GM18498 (cell line): ENCODE measurements at regions not wholly inside any gene's neighbourhood (a gene's known extent, or its start where the extent isn't known, plus 50 kb on each side); places are given as distances from the start of the nearest gene placed in this dataset.
"Not testable (repeated sequence)": the region's sequence is repeated elsewhere in the genome, so short reads cannot be mapped to it uniquely, and the experiment has no call there.

Experiments
- ATAC-seq: cut with Tn5 transposase; IDR thresholded peaks from one replicate; pipeline ENCODE4 v1.9.1; 2021; ENCODE audit warnings: mild to moderate bottlenecking, moderate library complexity; ENCODE audit not compliant: unreplicated experiment

DNA sequence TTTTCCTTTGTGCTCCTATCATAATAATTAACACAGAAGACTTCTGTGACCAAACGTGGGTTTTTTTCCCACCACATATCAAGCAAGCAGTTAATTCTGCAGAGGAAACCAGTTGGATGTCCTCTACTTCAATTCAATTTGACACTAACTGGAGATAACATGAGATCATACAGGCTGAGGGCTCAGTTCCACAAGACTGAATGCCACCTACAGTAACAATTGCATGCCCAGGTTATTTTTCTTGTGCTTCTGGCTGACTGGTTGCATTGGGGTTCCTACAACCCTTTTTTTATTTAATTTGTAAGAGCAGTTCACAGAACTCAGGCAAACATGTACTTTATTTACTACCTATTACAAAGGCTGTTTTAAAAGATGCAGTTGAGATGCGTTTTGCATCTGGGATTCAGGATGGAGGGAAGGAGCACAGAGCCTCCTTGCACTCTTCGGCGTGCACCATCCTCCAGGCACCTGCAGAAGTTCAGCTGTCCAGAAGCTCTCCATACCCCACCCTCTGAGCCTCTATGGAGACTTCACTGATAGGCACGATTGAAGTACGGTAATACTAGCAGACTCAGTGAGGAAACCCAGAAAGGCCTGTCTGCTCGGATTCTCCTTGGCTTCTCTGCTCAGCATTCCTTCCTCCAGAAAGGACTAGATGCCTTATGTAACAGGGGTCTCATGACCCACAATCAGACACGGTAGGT is 425.2 kb upstream of the CDH9 start:
- ATAC-seq = no peak

DNA sequence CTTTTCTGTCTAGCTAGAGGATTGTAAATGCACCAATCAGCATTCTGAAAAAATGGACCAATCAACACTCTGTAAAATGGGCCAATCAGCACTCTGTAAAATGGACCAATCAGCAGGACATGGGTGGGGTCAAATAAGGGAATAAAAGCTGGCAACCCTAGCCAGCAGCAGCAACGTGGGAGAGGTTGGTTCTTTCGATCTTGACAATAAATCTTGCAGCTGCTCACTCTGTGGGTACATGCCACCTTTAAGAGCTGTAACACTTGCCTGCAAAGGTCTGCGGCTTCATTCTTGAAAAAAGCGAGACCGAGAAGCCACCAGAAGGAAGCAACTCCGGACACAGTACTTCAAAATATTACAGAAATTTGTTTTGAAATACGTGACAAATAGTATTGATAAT is 424.6 kb upstream of the CDH9 start:
- ATAC-seq = no peak

DNA sequence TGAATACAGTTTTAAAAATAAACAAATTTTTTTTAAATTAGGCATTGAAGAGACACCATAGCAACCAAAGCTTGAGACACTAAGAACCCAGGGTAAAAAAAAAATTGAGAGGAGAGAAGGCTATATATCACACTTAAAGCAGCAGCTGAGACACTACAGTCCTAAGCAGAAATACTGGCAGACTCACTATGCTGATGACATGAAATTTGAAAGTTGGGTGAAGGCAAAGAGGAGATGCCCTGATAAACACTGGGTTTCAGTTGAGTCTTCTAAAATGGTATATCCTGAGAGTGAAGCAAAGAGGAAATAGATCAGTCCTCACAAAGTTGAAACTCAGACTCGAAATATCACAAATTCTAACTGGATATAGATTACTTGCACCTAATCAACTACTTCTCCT is 419.9 kb upstream of the CDH9 start:
- no peak for ATAC-seq

DNA sequence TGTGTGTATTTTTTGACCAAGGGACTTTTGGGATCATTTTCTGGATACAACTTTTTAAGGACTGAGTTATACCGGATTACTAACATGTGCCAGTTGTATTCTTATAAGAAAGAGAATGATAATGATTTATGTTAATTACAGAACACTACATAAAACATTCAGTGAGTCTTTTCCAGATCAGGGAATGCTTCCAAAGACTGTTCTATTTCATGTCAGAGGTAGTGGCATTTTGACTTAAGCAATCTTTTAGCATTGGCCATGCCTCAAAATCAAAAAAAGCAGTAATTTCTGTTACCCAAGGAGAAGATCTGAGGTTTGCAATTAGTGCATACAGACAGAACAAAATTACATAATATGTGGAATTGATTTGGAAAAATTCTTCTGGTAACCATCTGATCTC is 413.0 kb upstream of the CDH9 start:
- no peak for ATAC-seq

DNA sequence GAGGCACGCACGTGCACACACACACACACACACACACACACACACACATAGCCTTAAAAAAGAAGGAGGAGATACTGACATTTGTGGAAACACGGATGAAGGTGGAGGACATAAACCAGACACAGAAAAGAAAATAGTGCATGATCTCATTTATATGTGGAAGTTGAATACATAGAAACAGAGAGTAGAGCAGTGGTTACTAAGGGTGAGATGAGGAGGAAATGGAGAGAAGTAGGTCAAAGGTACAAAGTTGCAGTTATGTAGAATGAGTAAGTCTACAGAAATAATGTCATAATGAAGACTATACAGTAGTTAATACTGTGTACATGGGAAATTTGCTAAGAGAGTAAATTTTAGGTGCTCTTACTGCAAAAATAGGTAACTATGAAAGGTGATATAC is 412.2 kb upstream of the CDH9 start:
- ATAC-seq = no peak

DNA sequence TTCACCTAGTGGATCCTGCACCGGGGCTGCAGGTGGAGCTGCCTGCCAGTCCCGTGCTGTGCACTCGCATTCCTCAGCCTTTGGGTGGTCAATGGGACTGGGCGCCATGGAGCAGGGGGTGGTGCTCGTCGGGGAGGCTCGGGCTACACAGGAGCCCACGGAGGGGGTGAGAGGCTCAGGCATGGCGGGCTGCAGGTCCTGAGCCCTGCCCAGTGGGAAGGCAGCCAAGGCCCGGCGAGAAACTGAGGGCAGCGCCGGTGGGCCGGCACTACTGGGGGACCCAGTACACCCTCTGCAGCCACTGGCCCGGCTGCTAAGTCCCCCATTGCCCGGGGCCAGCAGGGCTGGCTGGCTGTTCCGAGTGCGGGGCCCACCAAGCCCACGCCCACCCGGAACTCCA is 401.0 kb upstream of the CDH9 start:
- not testable (repeated sequence) for ATAC-seq

DNA sequence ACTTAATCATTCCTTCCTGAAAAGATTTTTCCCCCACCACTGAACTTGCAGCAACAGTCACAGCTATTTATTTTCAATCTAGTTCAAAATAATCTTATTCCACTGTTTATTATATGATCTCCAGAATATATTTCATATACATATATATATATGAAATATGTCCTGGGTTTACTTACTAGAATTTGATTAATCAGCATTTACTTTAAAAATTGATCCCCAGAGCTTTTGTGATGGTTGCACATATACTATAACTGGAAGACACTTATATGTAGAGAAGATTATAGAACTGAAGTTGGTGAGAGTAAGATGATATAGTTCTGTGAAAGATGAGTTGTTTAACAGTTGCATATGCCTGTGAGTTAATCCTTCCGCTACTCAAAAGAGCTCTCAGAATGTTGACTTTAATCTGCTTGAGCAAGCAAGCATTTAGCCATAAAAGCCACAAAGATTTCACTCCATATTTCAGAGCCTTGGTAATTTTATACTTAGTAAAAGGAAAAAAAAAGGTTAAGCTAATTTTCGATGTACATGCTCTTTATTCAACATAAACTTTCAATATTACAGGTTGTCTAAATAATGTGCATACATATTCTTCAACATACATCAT is 399.3 kb upstream of the CDH9 start:
- ATAC-seq = no peak

DNA sequence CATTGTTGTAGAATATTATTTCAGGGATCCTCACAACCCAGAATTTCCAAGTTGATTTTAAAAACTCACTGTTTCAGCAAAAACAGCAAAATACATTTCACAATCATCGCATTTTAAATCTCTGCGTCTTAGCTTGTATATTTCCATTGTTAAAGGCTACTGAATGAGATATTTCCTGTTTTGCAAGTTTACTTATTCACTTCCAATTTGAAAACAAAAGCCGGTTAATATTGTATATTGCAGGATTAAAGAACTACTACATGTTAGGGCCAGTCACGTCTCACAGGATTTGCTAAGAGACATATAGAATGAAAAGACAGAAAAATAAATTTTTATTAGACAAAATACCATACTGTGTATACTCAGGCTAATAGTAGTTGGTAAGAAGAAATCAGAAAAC is 395.9 kb upstream of the CDH9 start:
- no peak for ATAC-seq

DNA sequence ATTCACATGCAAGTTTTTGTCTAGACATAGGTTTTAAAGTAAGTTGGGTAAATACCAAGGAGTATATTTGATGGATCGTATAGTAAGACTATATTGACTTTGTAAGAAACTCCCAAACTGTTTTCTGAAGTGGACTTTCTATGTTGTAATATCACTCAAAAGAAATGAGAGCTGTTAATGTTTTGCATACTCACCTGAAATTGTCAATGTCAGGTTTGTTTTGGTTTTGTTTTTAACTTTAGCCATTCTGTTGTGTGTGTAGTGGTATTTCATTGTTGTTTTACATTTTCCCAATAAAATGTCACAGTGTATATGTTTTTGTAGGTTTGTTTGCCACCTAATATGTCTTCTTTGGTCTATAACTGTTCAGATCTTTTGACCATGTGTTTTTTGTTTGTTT is 375.7 kb upstream of the CDH9 start:
- ATAC-seq = no peak

DNA sequence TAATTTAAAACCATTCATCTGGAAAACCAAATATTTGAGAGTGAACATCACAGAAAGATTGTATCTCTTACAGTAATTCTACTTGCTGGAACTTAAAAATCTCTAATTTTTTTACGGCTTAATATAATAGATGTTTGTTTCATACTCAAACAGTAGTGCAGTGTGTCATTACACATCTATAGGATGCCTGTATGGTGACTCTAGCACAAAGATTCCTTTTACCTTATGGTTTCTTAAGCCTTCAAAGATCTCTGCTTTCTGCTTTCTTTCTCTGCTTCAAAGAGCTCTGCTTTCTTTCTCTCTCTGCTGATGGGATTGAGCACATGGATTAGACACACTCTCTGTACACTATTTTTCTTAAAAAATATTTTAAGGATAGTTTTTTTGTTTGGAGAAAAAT is 374.0 kb upstream of the CDH9 start:
- ATAC-seq = no peak

DNA sequence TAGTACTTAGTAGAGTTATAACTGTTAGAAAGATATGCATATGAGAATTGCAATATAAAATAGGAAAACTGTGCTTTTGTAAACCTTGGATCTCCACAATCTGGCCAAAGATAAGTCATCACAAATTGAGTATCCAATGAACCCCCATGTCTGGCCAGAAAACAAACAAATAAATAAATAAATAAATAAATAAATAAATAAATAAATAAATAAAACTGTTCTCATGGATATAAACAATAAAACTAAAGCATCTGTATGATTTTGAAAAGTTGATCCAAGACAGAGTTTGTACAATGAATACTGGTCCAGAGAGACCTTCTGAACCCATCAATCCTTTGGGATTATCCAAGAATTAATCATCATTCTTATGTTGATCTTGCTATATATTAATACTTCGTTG is 367.6 kb upstream of the CDH9 start:
- ATAC-seq = no peak

DNA sequence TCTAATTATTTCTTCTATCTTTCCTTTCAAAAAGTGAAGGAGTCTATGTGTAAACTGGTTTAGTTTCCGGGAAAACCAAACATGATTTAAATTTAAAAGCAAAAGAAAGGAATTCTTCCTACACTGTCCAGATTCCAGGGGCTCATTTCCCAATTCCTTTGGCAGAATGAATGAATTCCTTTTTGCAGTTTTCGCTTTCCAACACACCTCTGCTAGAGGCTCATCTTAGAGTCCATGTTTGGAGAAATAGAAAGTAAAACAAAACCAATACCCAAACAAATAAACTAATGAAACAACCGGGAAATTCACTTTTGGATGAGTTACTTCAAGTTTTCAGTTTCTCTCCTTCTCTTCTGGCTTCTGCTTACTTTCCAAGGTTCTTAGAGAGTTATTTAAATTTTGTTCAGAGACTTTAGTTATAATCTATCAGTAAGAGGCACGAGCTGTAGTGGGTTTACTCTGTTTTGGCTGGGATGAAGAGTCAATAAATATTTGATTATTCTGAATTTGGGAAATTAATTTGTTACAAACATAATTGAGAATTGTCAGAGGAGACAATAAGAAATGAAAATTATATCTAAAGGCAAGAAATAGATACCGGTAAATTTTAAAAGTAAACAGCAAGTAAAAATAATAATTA is 365.0 kb upstream of the CDH9 start:
- no peak for ATAC-seq

DNA sequence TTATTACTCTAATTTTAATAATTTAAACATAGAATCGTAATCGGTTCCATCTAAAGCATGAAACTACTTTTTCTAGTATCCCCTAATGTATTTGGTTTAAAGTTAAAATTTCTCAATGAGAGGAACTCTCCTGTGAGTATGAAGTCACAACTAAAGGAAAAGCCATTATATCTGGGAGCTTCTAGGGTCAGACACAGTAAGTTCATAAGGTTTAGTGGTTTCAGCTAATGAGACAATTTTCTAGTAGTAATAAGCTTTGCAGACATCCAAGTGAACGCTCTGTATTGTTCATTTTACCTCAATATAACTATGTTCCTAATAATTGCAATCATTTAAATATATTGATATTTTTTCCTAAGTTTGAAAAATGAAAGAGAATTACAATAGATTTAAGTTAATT is 364.4 kb upstream of the CDH9 start:
- no peak for ATAC-seq

DNA sequence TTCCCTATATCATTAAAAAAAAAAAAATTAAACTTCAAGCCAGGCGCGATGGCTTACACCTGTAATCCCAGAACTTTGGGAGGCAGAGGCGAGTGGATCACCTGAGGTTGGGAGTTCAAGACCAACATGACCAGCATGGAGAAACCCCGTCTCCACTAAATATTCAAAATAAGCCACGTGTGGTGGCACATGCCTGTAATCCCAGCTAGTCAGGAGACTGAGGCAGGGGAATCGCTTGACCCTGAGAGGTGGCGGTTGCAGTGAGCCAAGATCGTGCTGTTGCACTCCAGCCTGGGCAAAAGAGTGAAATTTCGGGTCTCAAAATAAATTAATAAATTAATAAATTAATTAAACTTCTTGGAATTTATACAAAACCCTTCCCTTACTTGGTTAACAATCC is 358.6 kb upstream of the CDH9 start:
- no peak for ATAC-seq

DNA sequence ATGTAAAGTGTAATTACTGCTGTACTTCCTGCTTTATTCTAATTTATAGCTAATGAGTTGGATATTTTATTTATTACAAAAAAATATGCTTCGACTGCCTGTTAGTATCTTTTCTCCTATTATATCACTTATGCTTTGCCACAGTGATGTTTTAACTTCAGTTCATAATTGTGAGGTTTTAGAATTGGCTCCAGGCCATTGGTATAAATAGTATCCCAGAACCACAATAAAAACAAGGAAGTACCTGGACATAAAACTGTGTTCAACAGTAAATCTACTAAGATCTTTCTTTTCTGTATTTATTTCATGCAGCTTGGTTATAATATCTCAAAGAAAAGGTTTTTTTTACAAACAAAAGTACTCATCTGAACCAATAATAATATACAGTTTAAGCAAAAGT is 354.3 kb upstream of the CDH9 start:
- no peak for ATAC-seq

DNA sequence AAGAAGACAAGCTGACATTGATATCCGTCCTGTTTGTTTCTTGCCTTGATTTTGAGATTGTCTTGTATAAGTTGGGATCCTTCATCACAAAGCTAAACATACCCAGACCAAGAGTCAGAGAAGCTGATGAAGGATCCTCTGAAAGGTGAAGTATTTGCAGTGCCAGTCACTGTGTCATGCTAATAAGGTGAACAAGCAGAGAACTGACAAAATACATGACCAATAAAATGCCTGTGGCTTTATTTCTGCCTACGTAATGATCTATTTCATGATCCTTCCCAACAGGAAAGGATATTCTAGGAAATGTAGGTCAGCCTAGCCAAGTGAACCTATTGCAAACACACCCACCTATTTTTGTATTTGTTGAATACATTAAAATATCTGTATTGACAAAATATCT is 351.3 kb upstream of the CDH9 start:
- ATAC-seq = no peak

DNA sequence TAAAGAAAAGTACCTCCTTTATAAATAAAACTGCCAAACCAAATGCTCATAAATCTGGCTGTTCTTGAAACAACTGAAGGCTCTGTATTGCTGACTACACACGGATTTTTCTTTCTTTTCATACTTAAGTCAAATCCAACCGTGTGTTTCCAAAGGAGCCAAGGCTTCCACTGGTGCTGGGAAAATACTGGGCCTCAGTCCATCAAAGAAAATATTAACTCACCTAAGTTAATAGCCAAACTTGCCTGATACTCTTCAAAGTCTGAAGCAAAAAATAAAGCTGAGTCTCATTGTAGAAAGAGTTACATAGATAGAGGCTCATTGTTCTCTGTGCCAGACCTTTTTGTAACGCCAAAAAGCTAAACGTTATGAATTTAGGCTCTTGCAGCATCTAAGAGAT is 350.4 kb upstream of the CDH9 start:
- ATAC-seq = no peak

DNA sequence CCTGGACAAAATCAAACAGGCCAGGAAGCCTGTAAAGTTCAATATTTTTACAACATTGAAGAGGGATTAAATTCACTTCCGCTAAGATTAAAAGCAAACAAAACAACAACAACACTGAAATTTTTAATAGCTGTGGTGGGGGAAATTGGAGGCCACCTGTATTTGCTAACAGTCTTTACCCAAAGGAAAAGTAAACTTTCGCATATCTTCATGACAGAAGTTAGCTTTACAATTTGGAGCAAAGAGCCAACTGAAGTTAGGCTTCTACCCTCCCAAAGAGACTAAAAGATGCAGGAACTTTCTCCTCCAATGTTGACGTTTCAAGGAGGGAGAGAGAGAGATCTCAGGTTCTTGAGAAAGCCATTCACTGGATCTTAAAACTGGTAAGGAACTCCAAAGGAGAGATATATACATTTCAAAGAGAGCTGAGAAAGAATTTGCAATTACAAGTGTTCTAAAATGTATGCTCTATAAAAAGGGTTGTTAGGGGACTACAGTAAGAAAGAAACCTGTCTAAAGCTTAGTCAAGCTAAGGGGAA is 349.2 kb upstream of the CDH9 start:
- ATAC-seq = no peak

DNA sequence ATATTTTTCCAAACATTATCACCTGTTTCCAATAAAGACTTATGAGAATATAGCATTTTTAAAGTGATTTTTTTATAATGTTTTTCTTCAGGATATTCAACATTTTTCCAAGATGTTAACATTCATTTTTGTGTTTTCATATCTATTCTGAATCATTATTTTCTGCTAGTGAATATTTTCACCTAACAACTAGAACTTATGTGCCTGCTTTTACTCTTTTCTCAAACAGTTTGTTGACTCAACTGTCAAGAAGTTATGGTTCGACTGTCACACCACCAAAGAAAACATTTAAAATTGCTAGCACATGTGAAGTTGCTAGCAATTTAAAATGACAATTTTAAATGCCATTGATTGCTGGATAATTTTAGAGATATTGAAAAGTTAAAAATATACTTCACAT is 343.3 kb upstream of the CDH9 start:
- no peak for ATAC-seq

DNA sequence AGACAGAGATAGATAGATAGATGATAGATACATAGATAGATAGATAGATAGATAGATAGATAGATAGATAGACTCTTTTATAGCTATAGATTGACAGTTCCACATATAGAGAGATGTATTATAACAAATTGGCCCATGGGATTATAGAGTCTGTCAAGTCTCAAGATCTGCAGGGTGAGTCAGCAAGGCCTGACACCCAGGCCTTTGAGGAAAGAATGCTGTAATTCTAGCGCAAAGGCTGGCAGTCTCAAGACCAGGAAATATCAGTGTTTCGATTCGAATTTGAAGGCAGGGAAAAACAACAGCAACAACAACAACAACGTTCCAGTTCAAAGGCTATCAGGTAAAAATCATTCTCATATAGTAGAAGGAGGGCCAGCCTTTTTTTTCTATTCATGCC is 339.2 kb upstream of the CDH9 start:
- no peak for ATAC-seq

DNA sequence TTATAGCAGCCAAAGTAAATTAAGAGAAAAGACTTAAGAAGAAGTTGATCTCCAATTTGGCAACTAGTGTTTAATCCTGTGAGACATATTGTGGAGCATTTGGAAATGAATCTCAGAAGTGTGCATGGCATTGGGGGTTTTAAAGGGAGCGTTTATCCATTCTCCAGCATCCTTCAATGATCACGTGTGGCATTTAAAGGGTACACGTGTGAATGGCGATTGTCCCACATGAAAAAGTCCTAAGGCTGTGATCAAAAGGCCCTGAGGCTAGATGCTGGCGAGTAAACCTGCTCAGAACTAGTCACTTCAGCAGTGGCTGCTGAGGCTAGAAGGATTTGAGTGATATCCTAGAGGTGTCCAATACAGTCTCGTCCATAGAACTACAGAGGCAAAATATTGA is 315.6 kb upstream of the CDH9 start:
- ATAC-seq = no peak

DNA sequence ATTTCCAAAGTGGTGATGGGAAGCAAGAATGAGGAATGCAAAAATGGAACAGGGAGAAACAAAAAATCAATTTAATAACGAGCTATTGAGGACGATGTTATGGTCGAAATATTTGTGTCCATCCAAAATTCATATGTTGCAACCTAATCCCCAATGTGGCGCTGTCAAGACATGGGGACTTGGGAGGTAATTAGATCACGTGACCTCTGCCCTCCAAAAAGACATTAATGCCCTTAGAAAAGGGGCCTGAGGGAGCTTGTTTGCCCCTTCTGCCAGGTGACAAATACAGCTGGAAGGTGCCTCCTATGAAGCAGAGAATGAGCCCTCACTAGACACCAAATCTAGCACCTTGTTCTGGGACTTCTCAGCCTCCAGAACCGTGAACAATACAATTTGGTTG is 315.2 kb upstream of the CDH9 start:
- ATAC-seq = no peak
